ENCODE measurements at regions not wholly inside any gene's neighbourhood (a gene's known extent, or its start where the extent isn't known, plus 50 kb on each side); places are given as distances from the start of the nearest gene placed in this dataset.
A peak's percentile ranks its signal among the peaks of the same experiment; 100 is the strongest.
"Not testable (repeated sequence)": the region's sequence is repeated elsewhere in the genome, so short reads cannot be mapped to it uniquely, and the experiment has no call there.

GRCh38 chr3:61381745-61382392 is 130.6 kb upstream of the FHIT start:
- DNase-seq = peak; percentile 48

GRCh38 chr3:61387817-61388216 is 136.6 kb upstream of the FHIT start:
- DNase-seq = no peak

GRCh38 chr3:61393480-61393947 is 142.3 kb upstream of the FHIT start:
- not testable (repeated sequence) for DNase-seq

GRCh38 chr3:61401359-61401758 is 150.1 kb upstream of the FHIT start:
- no peak for DNase-seq

GRCh38 chr3:61407397-61407796 is 154.0 kb upstream of the PTPRG start:
- no peak for DNase-seq

GRCh38 chr3:61409638-61410037 is 151.7 kb upstream of the PTPRG start:
- no peak for DNase-seq

- not testable (repeated sequence) for DNase-seq
Measured at GRCh38 chr3:61410358-61410757, 151.0 kb upstream of the PTPRG start.

GRCh38 chr3:61411009-61411662 is 150.2 kb upstream of the PTPRG start:
- DNase-seq = no peak

GRCh38 chr3:61414456-61414855 is 146.9 kb upstream of the PTPRG start:
- DNase-seq = no peak

- DNase-seq = no peak
Measured at GRCh38 chr3:61415201-61415600, 146.2 kb upstream of the PTPRG start.

- DNase-seq = no peak
Measured at GRCh38 chr3:61416618-61417017, 144.8 kb upstream of the PTPRG start.

GRCh38 chr3:61417352-61417751 is 144.0 kb upstream of the PTPRG start:
- DNase-seq = no peak

- DNase-seq = no peak
Measured at GRCh38 chr3:61420136-61420759, 141.1 kb upstream of the PTPRG start.

GRCh38 chr3:61422945-61423673 is 138.3 kb upstream of the PTPRG start:
- no peak for DNase-seq

GRCh38 chr3:61425356-61425755 is 136.0 kb upstream of the PTPRG start:
- DNase-seq = no peak

GRCh38 chr3:61429106-61429505 is 132.3 kb upstream of the PTPRG start:
- no peak for DNase-seq

- DNase-seq = not testable (repeated sequence)
Measured at GRCh38 chr3:61434901-61435300, 126.5 kb upstream of the PTPRG start.

- DNase-seq = not testable (repeated sequence)
Measured at GRCh38 chr3:61435361-61435760, 126.0 kb upstream of the PTPRG start.

GRCh38 chr3:61438253-61439121 is 122.9 kb upstream of the PTPRG start:
- DNase-seq = no peak

- DNase-seq = no peak
Measured at GRCh38 chr3:61439122-61439458, 122.3 kb upstream of the PTPRG start.

- DNase-seq = no peak
Measured at GRCh38 chr3:61442696-61443095, 118.7 kb upstream of the PTPRG start.

- DNase-seq = no peak
Measured at GRCh38 chr3:61443886-61444285, 117.5 kb upstream of the PTPRG start.

- no peak for DNase-seq
Measured at GRCh38 chr3:61444782-61445181, 116.6 kb upstream of the PTPRG start.
